Cardiac muscle cell (in vitro differentiated cells and primary cell): ENCODE measurements at regions not wholly inside any gene's neighbourhood (a gene's known extent, or its start where the extent isn't known, plus 50 kb on each side); places are given as distances from the start of the nearest gene placed in this dataset.

Experiments
- DNase-seq, 2 donors: peaks; one replicate each; pipeline versions ENCODE4 v3.0.0 to v3.0.0-alpha.2; 2010 to 2017; ENCODE audit warnings: low read depth in 1 of 2, low spot score in 1 of 2
- H3K27ac ChIP-seq: fragments of 200-600 bp; sonication (generic); 2 replicates; pipeline ENCODE4 v1.5.1; 2016
- H3K27me3 ChIP-seq: fragments of 200-600 bp; sonication (generic); 2 replicates; pipeline ENCODE4 v1.6.0; 2016; ENCODE audit warnings: control low read depth
- H3K36me3 ChIP-seq: fragments of 200-600 bp; sonication (generic); 2 replicates; pipeline ENCODE4 v1.5.1; 2016; ENCODE audit warnings: control low read depth
- H3K4me1 ChIP-seq: fragments of 200-600 bp; sonication (generic); 2 replicates; pipeline ENCODE4 v1.8.1; 2017; ENCODE audit warnings: low read depth, mild to moderate bottlenecking, mixed run types
- H3K4me3 ChIP-seq: fragments of 200-600 bp; sonication (generic); 2 replicates; pipeline ENCODE4 v1.5.1; 2016; ENCODE audit warnings: mild to moderate bottlenecking
- H3K9me3 ChIP-seq: fragments of 200-600 bp; sonication (generic); 2 replicates; pipeline ENCODE4 v1.5.1; 2017; ENCODE audit warnings: low read depth, mild to moderate bottlenecking, control low read depth
- TF ChIP-seq, protein P1 (sequence below): IDR thresholded peaks from 2 replicates; pipeline ENCODE4 v1.5.1; 2012; ENCODE audit warnings: low read depth, mild to moderate bottlenecking, low read length

DNA sequence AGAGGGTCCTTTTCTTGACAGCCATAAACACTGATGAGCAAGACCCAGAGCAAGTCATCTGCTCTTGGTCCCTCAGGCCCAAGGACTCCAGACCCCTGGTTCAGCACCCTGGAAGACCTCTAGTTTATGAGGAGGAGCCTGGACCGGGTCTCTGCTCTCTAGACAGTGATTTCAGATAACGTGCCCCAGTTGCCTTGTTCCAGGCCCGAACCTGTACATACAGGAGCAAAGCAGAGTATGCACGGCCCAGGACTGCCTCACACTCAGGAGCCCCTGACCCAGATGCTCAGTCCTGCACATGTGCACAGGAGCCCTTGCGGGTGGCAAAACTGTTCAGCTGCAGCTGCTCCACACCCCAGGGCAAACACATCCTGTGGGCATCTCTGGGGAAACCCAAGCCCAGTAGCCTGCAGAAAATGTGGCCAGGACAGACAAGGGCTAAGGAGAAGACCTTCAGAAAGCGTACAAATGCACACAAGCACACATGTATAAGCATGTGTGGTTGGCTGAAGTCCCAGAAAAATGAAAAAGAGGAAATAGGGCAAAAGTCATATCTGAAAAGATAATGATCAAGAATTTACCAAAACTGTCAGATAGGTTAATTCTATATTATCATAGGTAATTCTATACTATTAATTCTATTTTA is 59.9 kb upstream of the CORO2B start:
- H3K27ac ChIP-seq: no peak overlapping the region
- H3K4me1 ChIP-seq: no peaks in the 10 kb centered on the region
- H3K4me3 ChIP-seq: no peak overlapping the region
- no peaks in the 10 kb centered on the region for H3K27me3 ChIP-seq
- no peaks in the 10 kb centered on the region for H3K9me3 ChIP-seq
- TF ChIP-seq, protein P1, sequence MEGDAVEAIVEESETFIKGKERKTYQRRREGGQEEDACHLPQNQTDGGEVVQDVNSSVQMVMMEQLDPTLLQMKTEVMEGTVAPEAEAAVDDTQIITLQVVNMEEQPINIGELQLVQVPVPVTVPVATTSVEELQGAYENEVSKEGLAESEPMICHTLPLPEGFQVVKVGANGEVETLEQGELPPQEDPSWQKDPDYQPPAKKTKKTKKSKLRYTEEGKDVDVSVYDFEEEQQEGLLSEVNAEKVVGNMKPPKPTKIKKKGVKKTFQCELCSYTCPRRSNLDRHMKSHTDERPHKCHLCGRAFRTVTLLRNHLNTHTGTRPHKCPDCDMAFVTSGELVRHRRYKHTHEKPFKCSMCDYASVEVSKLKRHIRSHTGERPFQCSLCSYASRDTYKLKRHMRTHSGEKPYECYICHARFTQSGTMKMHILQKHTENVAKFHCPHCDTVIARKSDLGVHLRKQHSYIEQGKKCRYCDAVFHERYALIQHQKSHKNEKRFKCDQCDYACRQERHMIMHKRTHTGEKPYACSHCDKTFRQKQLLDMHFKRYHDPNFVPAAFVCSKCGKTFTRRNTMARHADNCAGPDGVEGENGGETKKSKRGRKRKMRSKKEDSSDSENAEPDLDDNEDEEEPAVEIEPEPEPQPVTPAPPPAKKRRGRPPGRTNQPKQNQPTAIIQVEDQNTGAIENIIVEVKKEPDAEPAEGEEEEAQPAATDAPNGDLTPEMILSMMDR: no peak
- DNase-seq: no peak
- H3K36me3 ChIP-seq: no peaks in the 10 kb centered on the region

DNA sequence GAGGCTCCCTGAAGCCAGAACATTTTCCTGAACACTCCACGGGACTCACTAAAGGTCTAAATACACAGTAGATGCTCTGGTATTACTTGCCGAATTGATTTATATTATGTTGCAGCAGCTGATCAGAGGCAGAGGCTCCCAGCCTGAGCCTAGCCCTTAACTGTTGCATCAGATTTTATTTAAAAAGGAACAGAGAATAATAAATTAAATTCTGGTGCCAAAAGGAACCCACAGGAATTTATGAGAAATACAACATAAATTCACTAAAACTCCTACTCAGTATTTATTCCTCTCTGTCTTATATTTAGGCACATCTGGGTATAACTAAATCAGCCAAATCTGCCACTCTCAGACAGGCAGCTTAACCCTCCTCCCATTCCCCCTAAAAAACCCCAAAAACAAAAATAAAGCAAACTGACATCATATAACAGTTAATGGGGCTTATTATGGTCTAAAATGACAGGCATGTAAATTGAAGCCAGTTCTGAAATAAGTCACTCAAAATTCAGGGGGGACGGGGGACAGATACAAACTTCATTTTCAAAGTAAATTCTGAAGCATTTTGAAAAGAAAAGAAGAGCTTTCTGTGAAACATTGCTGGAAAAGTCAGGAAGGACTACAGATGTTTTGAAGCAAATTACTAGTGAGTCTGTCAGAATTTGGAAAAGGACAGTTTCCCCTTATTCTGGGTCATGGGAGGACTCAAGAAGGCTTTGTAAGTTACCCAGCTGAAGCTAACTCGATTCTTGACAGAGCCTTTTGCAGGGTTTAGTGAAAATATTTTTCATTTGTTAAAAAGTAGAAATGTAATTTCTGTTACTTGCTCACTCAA is 53.8 kb upstream of the CORO2B start:
- Histone ChIP-seq H3K27ac (no peak overlapping the region), H3K36me3 (no peaks in the 10 kb centered on the region), H3K4me1 (no peaks in the 10 kb centered on the region), H3K27me3 (no peaks in the 10 kb centered on the region), H3K4me3 (no peak overlapping the region), H3K9me3 (no peaks in the 10 kb centered on the region)
- DNase-seq: peak in 1 of 2 donors; percentile 82
- TF ChIP-seq, protein P1: no peak

DNA sequence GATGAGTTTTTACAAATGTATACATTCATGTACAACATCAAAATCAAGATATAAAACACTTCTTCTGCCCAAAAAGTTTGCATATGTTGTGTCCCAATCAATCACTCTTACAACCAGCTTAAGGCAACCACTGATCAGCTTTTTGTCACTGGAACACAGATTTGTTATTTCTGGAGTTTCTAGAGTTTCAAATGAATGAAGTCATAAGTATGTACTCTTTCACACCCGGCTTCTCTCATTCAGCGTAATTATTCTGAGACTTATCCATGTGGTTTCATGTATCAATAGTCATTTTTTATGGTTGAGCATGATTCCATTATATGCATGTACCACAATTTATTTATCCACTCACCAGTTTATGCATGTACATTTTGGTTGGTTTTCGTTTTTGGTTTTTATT is 53.0 kb upstream of the CORO2B start:
- no peaks in the 10 kb centered on the region for H3K4me1 ChIP-seq
- no peak for DNase-seq
- no peaks in the 10 kb centered on the region for H3K27me3 ChIP-seq
- no peak overlapping the region for H3K27ac ChIP-seq
- TF ChIP-seq, protein P1: no peak
- no peaks in the 10 kb centered on the region for H3K9me3 ChIP-seq
- H3K4me3 ChIP-seq: no peak overlapping the region
- no peaks in the 10 kb centered on the region for H3K36me3 ChIP-seq

DNA sequence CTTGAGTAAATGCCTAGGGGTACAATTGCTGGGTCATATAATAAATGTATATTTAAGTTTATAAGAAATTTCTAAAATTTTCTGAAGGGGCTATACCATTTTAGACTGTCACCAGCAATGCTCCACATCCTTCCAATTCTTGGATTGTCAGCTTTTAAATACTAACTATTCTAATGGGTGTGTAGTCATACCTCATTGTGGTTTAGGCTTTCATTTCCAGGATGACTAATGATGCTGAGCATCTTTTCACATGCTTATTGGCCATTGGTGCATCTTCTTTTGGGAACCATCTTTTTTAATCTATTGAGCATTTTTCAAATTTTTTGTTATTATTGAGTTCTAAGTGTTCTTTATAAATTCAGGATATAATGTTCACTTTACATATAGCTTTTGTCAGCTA is 52.5 kb upstream of the CORO2B start:
- no peaks in the 10 kb centered on the region for H3K9me3 ChIP-seq
- no peak for DNase-seq
- no peaks in the 10 kb centered on the region for H3K36me3 ChIP-seq
- no peaks in the 10 kb centered on the region for H3K4me1 ChIP-seq
- TF ChIP-seq, protein P1: no peak
- no peaks in the 10 kb centered on the region for H3K27me3 ChIP-seq
- H3K27ac ChIP-seq: no peak overlapping the region
- H3K4me3 ChIP-seq: no peak overlapping the region

DNA sequence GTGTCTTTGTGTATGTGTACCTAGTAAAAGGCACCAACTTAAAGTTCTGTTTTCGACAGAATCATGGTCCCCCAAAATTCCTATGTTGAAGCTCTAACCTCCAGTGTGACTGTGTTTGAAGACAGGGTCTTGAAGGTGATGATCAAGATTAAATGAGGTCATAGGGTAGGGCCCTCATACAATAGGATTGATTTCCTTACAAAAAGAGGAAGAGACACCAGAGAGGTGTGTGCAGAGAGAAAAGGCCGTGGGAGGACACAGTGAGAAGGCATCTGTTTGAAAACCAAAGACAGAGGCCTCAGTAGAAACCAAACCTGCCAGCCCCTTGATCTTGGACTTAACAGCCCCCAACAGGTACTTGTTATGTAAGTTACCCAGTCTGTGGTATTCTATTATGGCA is 52.0 kb upstream of the CORO2B start:
- Histone ChIP-seq H3K27me3 (no peaks in the 10 kb centered on the region), H3K4me1 (no peaks in the 10 kb centered on the region), H3K4me3 (no peak overlapping the region), H3K9me3 (no peaks in the 10 kb centered on the region), H3K36me3 (no peaks in the 10 kb centered on the region), H3K27ac (no peak overlapping the region)
- DNase-seq: no peak
- TF ChIP-seq, protein P1: no peak
